Ectodermal cell (in vitro differentiated cells): ENCODE measurements at regions not wholly inside any gene's neighbourhood (a gene's known extent, or its start where the extent isn't known, plus 50 kb on each side); places are given as distances from the start of the nearest gene placed in this dataset.
"Not testable (repeated sequence)": the region's sequence is repeated elsewhere in the genome, so short reads cannot be mapped to it uniquely, and the experiment has no call there.

Experiments used
- H3K27ac ChIP-seq: 2 replicates; pipeline ENCODE4 v1.7.0; 2013; ENCODE audit warnings: mild to moderate bottlenecking, low read depth, low read length; ENCODE audit not compliant: insufficient read depth, poor library complexity, severe bottlenecking
- H3K27me3 ChIP-seq: 2 replicates; pipeline ENCODE4 v1.7.0; 2013; ENCODE audit warnings: mild to moderate bottlenecking, low read length; ENCODE audit not compliant: insufficient read depth, control insufficient read depth, poor library complexity, severe bottlenecking
- H3K36me3 ChIP-seq: one replicate; pipeline ENCODE4 v1.7.0; 2013; ENCODE audit warnings: low read length; ENCODE audit not compliant: control insufficient read depth, insufficient read depth
- H3K4me1 ChIP-seq: one replicate; pipeline ENCODE4 v1.7.0; 2013; ENCODE audit warnings: low read length; ENCODE audit not compliant: control insufficient read depth, insufficient read depth
- H3K4me3 ChIP-seq: 2 replicates; pipeline ENCODE4 v1.7.0; 2013; ENCODE audit warnings: low read depth, low read length, control low read depth; ENCODE audit not compliant: insufficient read depth
- H3K9me3 ChIP-seq: 2 replicates; pipeline ENCODE4 v1.7.0; 2013; ENCODE audit warnings: mild to moderate bottlenecking, low read length, moderate library complexity; ENCODE audit not compliant: control insufficient read depth
- WGBS, 2 experiments: methylation state at CpG; one replicate each; pipeline ENCODE4 v1.1.7; 2013; ENCODE audit warnings: missing lambda C conversion rate in 2 of 2; 5-methylcytosine and 5-hydroxymethylcytosine counted together

GRCh38 chr6:978937-979685, 286.2 kb upstream of the EXOC2 start:
- 93 to 94% methylated on average over 4 of the region's 4 CpGs for WGBS, 2 experiments
- no peak overlapping the region for H3K27ac ChIP-seq
- H3K27me3 ChIP-seq, result no peaks in the 10 kb centered on the region
- H3K36me3 ChIP-seq, result no peaks in the 10 kb centered on the region
- H3K4me1 ChIP-seq, result no peaks in the 10 kb centered on the region
- H3K4me3 ChIP-seq, result no peak overlapping the region
- H3K9me3 ChIP-seq, result no peaks in the 10 kb centered on the region

DNA sequence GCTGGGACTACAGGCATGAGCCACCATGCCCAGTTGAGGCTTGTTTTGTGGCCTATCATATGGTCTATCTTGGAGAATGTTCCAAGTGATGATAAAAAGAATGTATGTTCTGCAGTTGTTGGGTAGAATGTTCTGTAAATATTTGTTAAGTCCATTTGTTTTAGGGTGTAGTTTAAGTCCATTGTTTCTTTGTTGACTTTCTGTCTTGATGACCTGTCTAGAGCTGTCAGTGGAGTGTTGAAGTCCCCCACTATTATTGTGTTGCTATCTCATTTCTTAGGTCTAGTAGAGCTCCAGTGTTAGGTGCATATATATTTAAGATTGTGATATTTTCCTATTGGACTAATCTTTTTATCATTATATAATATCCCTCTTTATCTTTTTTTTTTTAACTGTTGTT, 284.3 kb upstream of the EXOC2 start:
- not testable (repeated sequence) for H3K36me3 ChIP-seq, H3K27ac ChIP-seq, H3K4me3 ChIP-seq, H3K9me3 ChIP-seq, H3K4me1 ChIP-seq, H3K27me3 ChIP-seq

GRCh38 chr6:971981-972640, 279.2 kb upstream of the EXOC2 start:
- H3K4me3 ChIP-seq, result no peak overlapping the region
- H3K27me3 ChIP-seq, result no peaks in the 10 kb centered on the region

DNA sequence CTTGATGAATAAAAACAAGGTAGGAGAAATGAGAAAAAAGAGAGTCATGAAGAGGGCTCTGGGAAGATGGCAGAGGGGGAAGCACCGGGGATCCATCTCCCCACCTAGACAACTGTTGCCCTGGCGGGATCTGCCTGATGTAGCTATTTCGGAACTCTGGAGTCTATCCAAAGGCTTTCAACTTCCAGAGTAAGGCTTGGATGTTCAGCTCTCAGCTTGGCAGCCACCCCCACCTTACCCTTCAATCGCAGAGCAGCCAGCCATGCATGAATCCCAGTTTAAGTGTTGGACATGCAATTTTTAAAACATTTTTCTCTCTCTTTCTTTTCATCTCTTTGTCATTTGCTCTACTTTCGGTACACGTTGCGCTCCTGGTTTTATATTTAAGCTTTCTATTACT, 275.9 kb upstream of the EXOC2 start:
- H3K27me3 ChIP-seq, result no peaks in the 10 kb centered on the region
- 91 to 94% methylated on average over 7 of the region's 7 CpGs for WGBS, 2 experiments
- no peak overlapping the region for H3K27ac ChIP-seq
- no peaks in the 10 kb centered on the region for H3K4me1 ChIP-seq
- H3K9me3 ChIP-seq, result no peaks in the 10 kb centered on the region
- no peak overlapping the region for H3K4me3 ChIP-seq
- H3K36me3 ChIP-seq, result no peaks in the 10 kb centered on the region

More at GRCh38 chr6:971981-972640, 279.2 kb upstream of the EXOC2 start:
- no peaks in the 10 kb centered on the region for H3K36me3 ChIP-seq
- no peaks in the 10 kb centered on the region for H3K4me1 ChIP-seq
- WGBS, 2 experiments, result 93 to 94% methylated on average over 17 of the region's 17 CpGs
- H3K9me3 ChIP-seq, result no peaks in the 10 kb centered on the region
- H3K27ac ChIP-seq, result no peak overlapping the region

DNA sequence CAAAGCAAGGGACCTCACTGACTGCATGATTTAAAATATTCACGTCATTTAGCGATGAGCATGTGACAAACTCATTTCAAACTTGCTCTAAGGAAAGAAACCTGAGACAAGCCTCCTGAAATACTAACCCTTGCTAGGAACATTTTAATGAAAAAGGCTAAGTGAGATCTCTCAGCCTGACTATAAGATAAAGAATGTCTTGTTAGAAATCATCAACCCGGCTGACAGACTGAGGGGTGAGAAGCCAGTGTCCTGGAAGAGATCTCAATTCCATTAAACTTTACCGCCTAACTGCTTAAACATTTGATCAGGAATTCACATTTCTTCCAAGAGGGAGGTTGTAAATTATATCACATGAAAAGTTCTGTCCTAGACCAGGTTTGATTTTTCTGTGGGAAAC, 274.8 kb upstream of the EXOC2 start:
- no peaks in the 10 kb centered on the region for H3K4me1 ChIP-seq
- WGBS, 2 experiments, result 87 to 95% methylated on average over 4 of the region's 4 CpGs
- no peaks in the 10 kb centered on the region for H3K9me3 ChIP-seq
- H3K4me3 ChIP-seq, result no peak overlapping the region
- no peaks in the 10 kb centered on the region for H3K27me3 ChIP-seq
- H3K27ac ChIP-seq, result no peak overlapping the region
- no peaks in the 10 kb centered on the region for H3K36me3 ChIP-seq

DNA sequence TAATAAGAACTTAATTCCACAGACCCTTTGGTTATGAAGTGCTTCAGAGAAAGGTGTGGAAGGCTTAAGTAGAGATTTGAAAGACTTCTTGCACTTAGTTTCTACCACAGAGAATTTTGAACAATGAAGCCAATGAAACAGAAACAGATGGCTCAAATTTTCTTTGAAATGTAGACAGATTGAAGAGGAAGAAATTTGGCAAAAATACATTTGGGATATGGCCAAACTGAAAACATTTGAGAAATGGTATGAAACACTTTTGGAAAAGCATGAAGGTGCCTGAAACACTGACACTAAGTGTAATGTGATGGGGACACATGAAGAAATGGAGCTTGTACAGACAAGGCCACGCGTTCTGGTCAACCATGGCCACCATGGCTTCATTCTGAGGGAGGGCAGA, 272.4 kb upstream of the EXOC2 start:
- no peaks in the 10 kb centered on the region for H3K27me3 ChIP-seq
- no peak overlapping the region for H3K4me3 ChIP-seq
- H3K9me3 ChIP-seq, result no peaks in the 10 kb centered on the region
- H3K36me3 ChIP-seq, result no peaks in the 10 kb centered on the region
- H3K4me1 ChIP-seq, result no peaks in the 10 kb centered on the region
- WGBS, 2 experiments, result 96% methylated on average over 2 of the region's 2 CpGs
- no peak overlapping the region for H3K27ac ChIP-seq

DNA sequence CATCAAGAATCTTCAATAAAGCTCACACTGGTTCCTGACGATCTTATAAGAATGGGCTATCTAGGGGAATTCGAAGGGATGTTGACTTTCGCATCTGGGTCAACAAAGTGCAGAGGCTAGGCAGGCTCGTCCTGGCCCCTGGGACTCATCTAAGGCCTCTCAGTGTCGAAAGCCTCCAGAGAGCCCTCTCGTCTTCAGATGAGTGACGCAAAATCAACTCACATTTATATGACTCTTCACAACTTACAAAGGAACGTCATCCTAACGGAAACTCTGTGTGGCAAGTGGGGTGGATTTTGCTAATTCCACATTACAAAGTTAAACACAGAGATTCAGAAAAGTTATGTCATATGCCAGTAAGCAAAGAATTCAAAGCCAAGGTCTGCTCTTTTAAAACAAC, 270.5 kb upstream of the EXOC2 start:
- H3K4me3 ChIP-seq, result no peak overlapping the region
- H3K36me3 ChIP-seq, result no peaks in the 10 kb centered on the region
- H3K27ac ChIP-seq, result no peak overlapping the region
- no peaks in the 10 kb centered on the region for H3K9me3 ChIP-seq
- H3K27me3 ChIP-seq, result no peaks in the 10 kb centered on the region
- WGBS, 2 experiments, result 90 to 91% methylated on average over 6 to 9 of the region's 9 CpGs
- no peaks in the 10 kb centered on the region for H3K4me1 ChIP-seq

DNA sequence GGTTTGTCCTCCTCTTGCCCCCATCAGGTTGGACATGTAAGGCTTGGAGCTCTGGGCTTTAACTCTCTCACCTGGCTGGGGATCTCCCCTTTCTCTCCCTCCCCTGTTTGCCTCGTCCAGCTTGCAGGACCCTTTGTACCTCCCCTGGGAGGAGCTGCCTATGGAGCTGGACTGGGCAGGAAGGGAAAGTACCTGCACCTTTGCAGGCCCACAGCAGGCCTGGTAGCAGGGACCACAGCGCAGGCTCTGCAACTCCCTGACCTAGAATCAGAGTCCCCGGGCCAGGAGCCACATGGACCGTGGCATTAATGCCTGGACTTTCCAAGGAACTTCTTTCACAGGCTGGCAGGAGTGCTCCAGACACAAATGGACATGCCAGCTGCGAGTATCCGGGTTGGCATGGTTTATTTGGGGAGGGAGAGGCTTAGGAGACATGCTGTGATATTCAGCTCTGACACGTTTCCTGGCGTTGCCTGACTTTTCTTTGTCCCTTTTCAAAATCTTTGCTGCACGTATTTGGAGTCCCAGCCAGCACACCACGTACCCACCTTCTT, 268.5 kb upstream of the EXOC2 start:
- WGBS, 2 experiments, result 87% methylated on average over 10 of the region's 10 CpGs
- Histone ChIP-seq H3K36me3 (no peaks in the 10 kb centered on the region), H3K27me3 (no peaks in the 10 kb centered on the region), H3K9me3 (no peaks in the 10 kb centered on the region), H3K4me1 (no peaks in the 10 kb centered on the region), H3K27ac (no peak overlapping the region), H3K4me3 (no peak overlapping the region)

GRCh38 chr6:960356-960755, 267.4 kb upstream of the EXOC2 start:
- H3K4me1 ChIP-seq, result no peaks in the 10 kb centered on the region
- H3K4me3 ChIP-seq, result no peak overlapping the region
- no peaks in the 10 kb centered on the region for H3K27me3 ChIP-seq
- no peaks in the 10 kb centered on the region for H3K36me3 ChIP-seq
- H3K9me3 ChIP-seq, result no peaks in the 10 kb centered on the region
- H3K27ac ChIP-seq, result no peak overlapping the region
- whole genome bisulfite sequencing, 2 experiments, result 47 to 52% methylated on average over 11 of the region's 11 CpGs

DNA sequence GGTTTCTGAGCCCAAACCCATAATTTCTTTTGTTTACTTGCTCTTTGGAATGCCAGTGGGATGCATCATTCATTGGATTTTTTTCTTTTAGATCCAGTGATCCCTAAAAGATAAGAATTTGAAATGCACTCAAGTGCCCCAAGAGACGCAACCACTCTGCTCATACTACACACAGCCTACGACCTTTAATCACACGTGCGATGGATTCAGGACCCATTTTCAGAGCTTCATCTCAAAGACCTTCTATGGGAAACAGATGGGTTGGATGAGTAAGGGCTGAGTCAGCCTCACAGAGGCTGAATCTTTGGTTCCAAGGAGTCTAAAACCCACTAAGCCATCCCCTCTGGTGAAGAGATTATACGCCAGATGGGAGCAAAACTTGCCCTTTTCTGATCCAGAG, 265.5 kb upstream of the EXOC2 start:
- no peak overlapping the region for H3K4me3 ChIP-seq
- no peaks in the 10 kb centered on the region for H3K4me1 ChIP-seq
- WGBS, 2 experiments, result 95% methylated on average over 5 of the region's 5 CpGs
- H3K9me3 ChIP-seq, result no peaks in the 10 kb centered on the region
- no peak overlapping the region for H3K27ac ChIP-seq
- no peaks in the 10 kb centered on the region for H3K27me3 ChIP-seq
- H3K36me3 ChIP-seq, result no peaks in the 10 kb centered on the region
